ENCODE measurements at regions not wholly inside any gene's neighbourhood (a gene's known extent, or its start where the extent isn't known, plus 50 kb on each side); places are given as distances from the start of the nearest gene placed in this dataset.

DNA sequence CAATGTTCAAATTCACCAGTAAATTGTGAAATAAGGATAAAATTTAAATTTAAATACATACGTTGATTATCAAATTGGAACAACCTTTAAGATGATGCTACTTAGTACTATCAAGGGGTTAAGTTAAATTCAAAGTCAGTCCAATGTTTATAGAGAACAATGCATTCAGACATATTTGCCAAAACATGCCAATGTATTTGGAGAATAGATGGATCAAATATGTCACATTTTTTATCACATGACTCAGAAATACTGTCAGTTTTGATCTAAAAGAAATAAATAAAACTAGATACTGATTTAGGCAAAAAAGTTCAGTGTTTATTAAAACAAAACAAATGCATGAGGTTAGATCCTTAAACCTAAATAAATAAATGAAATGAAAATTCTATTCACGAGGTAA is 281.2 kb downstream of the SLITRK5 start (continued):
- TF ChIP-seq, protein P1, sequence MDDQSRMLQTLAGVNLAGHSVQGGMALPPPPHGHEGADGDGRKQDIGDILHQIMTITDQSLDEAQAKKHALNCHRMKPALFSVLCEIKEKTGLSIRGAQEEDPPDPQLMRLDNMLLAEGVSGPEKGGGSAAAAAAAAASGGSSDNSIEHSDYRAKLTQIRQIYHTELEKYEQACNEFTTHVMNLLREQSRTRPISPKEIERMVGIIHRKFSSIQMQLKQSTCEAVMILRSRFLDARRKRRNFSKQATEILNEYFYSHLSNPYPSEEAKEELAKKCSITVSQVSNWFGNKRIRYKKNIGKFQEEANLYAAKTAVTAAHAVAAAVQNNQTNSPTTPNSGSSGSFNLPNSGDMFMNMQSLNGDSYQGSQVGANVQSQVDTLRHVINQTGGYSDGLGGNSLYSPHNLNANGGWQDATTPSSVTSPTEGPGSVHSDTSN (IDR thresholded peaks at IDR 0.05) = no peak
- TF ChIP-seq TP53 (CRISPR knock-in tag; IDR thresholded peaks at IDR 0.05) = no peak

DNA sequence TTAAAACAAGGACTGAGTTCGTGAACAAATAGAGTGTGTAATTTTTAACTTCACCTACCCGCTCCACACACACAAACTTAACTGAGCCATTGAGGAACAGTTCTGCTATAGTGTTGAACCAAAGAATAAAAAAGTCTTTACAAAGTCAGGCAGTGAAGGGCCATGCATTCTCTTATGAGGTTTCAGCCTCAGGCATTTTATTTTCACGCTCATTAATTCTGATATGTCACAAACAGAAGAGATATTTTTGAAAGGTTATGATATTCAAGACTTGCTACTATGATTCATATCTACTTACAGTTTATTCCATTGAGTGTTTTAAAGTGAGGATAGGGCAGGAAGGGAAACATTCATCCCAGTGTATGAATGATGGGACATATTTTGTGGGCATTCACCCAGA is 282.2 kb downstream of the SLITRK5 start:
- DNase-seq (ENCODE audit: low read depth in 1 of 2, low spot score in 1 of 2) (no peak), ATAC-seq (no peak), FAIRE-seq (no peak)
- no peak overlapping the region for H3K4me2 ChIP-seq
- TF ChIP-seq, protein P2, sequence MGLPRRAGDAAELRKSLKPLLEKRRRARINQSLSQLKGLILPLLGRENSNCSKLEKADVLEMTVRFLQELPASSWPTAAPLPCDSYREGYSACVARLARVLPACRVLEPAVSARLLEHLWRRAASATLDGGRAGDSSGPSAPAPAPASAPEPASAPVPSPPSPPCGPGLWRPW (IDR thresholded peaks at IDR 0.05) = no peak
- TF ChIP-seq RNF2 (IDR thresholded peaks at IDR 0.05; ENCODE audit: borderline replicate concordance, low read depth) (no peak), EHF (CRISPR knock-in tag; IDR thresholded peaks at IDR 0.05) (no peak), TP53 (CRISPR knock-in tag; IDR thresholded peaks at IDR 0.05) (no peak), KDM1A (IDR thresholded peaks at IDR 0.05; ENCODE audit: low read depth) (no peak)
- TF ChIP-seq, protein P1 (IDR thresholded peaks at IDR 0.05) = no peak
- H3K4me3 ChIP-seq = no peak overlapping the region
- 52% methylated on average over 3 of the region's 3 CpGs for WGBS (ENCODE audit: missing lambda C conversion rate)
- ChIA-PET CTCF (no interaction called here), POLR2A (no interaction called here)
- no peaks in the 10 kb centered on the region for H3K9me3 ChIP-seq
- H3K4me1 ChIP-seq = no peaks in the 10 kb centered on the region
- H3K27ac ChIP-seq = no peak overlapping the region

DNA sequence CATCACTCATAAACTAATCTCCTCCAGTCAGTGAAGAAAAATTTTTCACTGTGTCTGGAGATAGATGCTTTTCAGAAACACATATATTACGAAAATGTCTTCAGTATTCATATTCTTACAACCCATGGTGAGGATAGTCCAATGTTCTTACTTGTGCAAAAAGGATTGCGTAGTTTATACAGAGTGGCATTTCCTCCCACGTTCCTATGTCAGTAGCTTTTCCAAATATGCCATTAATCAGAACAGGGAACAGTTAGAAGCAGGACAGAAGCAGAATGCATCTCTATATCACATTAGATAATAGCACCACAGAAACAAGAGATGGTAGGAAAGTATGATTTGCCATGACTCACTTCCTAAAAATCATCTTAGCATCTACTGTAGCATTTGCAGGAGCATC is 282.9 kb downstream of the SLITRK5 start:
- H3K4me1 ChIP-seq = no peaks in the 10 kb centered on the region
- no peak overlapping the region for H3K27ac ChIP-seq
- 23% methylated on average over 3 of the region's 3 CpGs for WGBS (ENCODE audit: missing lambda C conversion rate)
- ATAC-seq (no peak), DNase-seq (ENCODE audit: low read depth in 1 of 2, low spot score in 1 of 2) (no peak), FAIRE-seq (no peak)
- no peak for TF ChIP-seq HEYL (CRISPR knock-in tag; IDR thresholded peaks at IDR 0.05)
- no peak for TF ChIP-seq CEBPB (IDR thresholded peaks at IDR 0.05)
- TF ChIP-seq RARB (CRISPR knock-in tag; IDR thresholded peaks at IDR 0.05) = no peak
- no peak for TF ChIP-seq FOXS1 (CRISPR knock-in tag; IDR thresholded peaks at IDR 0.05)
- TF ChIP-seq, protein P3, sequence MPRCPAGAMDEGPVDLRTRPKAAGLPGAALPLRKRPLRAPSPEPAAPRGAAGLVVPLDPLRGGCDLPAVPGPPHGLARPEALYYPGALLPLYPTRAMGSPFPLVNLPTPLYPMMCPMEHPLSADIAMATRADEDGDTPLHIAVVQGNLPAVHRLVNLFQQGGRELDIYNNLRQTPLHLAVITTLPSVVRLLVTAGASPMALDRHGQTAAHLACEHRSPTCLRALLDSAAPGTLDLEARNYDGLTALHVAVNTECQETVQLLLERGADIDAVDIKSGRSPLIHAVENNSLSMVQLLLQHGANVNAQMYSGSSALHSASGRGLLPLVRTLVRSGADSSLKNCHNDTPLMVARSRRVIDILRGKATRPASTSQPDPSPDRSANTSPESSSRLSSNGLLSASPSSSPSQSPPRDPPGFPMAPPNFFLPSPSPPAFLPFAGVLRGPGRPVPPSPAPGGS (IDR thresholded peaks at IDR 0.05) = no peak
- TF ChIP-seq, protein P4, sequence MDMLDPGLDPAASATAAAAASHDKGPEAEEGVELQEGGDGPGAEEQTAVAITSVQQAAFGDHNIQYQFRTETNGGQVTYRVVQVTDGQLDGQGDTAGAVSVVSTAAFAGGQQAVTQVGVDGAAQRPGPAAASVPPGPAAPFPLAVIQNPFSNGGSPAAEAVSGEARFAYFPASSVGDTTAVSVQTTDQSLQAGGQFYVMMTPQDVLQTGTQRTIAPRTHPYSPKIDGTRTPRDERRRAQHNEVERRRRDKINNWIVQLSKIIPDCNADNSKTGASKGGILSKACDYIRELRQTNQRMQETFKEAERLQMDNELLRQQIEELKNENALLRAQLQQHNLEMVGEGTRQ (IDR thresholded peaks at IDR 0.05) = no peak
- no peak for TF ChIP-seq KDM1A (IDR thresholded peaks at IDR 0.05; ENCODE audit: low read depth)
- TF ChIP-seq, protein P5, sequence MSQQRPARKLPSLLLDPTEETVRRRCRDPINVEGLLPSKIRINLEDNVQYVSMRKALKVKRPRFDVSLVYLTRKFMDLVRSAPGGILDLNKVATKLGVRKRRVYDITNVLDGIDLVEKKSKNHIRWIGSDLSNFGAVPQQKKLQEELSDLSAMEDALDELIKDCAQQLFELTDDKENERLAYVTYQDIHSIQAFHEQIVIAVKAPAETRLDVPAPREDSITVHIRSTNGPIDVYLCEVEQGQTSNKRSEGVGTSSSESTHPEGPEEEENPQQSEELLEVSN (IDR thresholded peaks at IDR 0.05; ENCODE audit: borderline replicate concordance, low read depth) = no peak
- no peak for TF ChIP-seq CBX2 (IDR thresholded peaks at IDR 0.05; ENCODE audit: borderline replicate concordance, low read depth)
- TF ChIP-seq, protein P2 (IDR thresholded peaks at IDR 0.05) = no peak
- TF ChIP-seq, protein P6, sequence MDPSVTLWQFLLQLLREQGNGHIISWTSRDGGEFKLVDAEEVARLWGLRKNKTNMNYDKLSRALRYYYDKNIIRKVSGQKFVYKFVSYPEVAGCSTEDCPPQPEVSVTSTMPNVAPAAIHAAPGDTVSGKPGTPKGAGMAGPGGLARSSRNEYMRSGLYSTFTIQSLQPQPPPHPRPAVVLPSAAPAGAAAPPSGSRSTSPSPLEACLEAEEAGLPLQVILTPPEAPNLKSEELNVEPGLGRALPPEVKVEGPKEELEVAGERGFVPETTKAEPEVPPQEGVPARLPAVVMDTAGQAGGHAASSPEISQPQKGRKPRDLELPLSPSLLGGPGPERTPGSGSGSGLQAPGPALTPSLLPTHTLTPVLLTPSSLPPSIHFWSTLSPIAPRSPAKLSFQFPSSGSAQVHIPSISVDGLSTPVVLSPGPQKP (IDR thresholded peaks at IDR 0.05; ENCODE audit: low read depth, low read length) = no peak
- TF ChIP-seq EP300 (IDR thresholded peaks at IDR 0.05) = no peak
- no peak for TF ChIP-seq JUN (IDR thresholded peaks at IDR 0.05)
- TF ChIP-seq HOXB5 (CRISPR knock-in tag; IDR thresholded peaks at IDR 0.05) = no peak
- TF ChIP-seq, protein P7, sequence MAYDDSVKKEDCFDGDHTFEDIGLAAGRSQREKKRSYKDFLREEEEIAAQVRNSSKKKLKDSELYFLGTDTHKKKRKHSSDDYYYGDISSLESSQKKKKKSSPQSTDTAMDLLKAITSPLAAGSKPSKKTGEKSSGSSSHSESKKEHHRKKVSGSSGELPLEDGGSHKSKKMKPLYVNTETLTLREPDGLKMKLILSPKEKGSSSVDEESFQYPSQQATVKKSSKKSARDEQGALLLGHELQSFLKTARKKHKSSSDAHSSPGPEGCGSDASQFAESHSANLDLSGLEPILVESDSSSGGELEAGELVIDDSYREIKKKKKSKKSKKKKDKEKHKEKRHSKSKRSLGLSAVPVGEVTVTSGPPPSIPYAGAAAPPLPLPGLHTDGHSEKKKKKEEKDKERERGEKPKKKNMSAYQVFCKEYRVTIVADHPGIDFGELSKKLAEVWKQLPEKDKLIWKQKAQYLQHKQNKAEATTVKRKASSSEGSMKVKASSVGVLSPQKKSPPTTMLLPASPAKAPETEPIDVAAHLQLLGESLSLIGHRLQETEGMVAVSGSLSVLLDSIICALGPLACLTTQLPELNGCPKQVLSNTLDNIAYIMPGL (CRISPR knock-in tag; IDR thresholded peaks at IDR 0.05; ENCODE audit: borderline replicate concordance) = no peak
- TF ChIP-seq FOSB (CRISPR knock-in tag; IDR thresholded peaks at IDR 0.05) = no peak
- TF ChIP-seq FOSL2 (IDR thresholded peaks at IDR 0.05) = no peak
- no peak for TF ChIP-seq FOSL2 (CRISPR knock-in tag; IDR thresholded peaks at IDR 0.05)
- POLR2A ChIA-PET = no interaction called here
- H3K9me3 ChIP-seq = no peaks in the 10 kb centered on the region
- no peak overlapping the region for H3K4me2 ChIP-seq
- CTCF ChIA-PET = no interaction called here
- H3K4me3 ChIP-seq = no peak overlapping the region
